GM23338 (cell line): ENCODE measurements at regions not wholly inside any gene's neighbourhood (a gene's known extent, or its start where the extent isn't known, plus 50 kb on each side); places are given as distances from the start of the nearest gene placed in this dataset.

Experiments used
- ATAC-seq: fragments of 200-7000 bp; cut with Tn5 transposase; 3 replicates; pipeline ENCODE4 v1.9.1; 2020
- DNase-seq: peaks from one replicate; pipeline ENCODE4 v3.0.0-alpha.2; 2015; ENCODE audit warnings: low spot score
- H2AFZ ChIP-seq: fragments of 200-600 bp; sonication (generic); 2 replicates; pipeline ENCODE4 v1.8.0; 2016; ENCODE audit warnings: antibody characterized with exemption, mild to moderate bottlenecking, moderate library complexity
- H3F3A ChIP-seq: fragments of 200-600 bp; sonication (generic); replicated peaks from 2 replicates; pipeline ENCODE4 v1.8.0; 2017; ENCODE audit warnings: antibody characterized with exemption, mixed run types, low read depth
- H3K27ac ChIP-seq: fragments of 200-600 bp; sonication (generic); 2 replicates; pipeline ENCODE4 v1.6.1; 2016; ENCODE audit warnings: low read depth
- H3K27me3 ChIP-seq: fragments of 200-600 bp; sonication (generic); 2 replicates; pipeline ENCODE4 v1.8.0; 2016; ENCODE audit warnings: mild to moderate bottlenecking, mixed run types, moderate library complexity; ENCODE audit not compliant: insufficient read depth
- H3K36me3 ChIP-seq: fragments of 200-600 bp; sonication (generic); 2 replicates; pipeline ENCODE4 v1.8.0; 2016; ENCODE audit warnings: mild to moderate bottlenecking; ENCODE audit not compliant: insufficient read depth
- H3K4me1 ChIP-seq: fragments of 200-600 bp; sonication (generic); 2 replicates; pipeline ENCODE4 v1.8.0; 2016; ENCODE audit warnings: mild to moderate bottlenecking, moderate library complexity; ENCODE audit not compliant: insufficient read depth
- H3K4me2 ChIP-seq: fragments of 200-600 bp; sonication (generic); 2 replicates; pipeline ENCODE4 v1.7.1; 2017; ENCODE audit warnings: mixed run types
- H3K4me3 ChIP-seq: fragments of 200-600 bp; sonication (generic); 2 replicates; pipeline ENCODE4 v1.6.1; 2016; ENCODE audit warnings: mixed run types
- H3K79me2 ChIP-seq: fragments of 200-600 bp; sonication (generic); replicated peaks from 2 replicates; pipeline ENCODE4 v1.8.0; 2017; ENCODE audit warnings: mild to moderate bottlenecking; ENCODE audit not compliant: insufficient read depth
- H3K9me2 ChIP-seq: fragments of 200-600 bp; sonication (generic); 2 replicates; pipeline ENCODE4 v1.8.0; 2017; ENCODE audit not compliant: insufficient read depth
- H4K20me1 ChIP-seq: fragments of 200-600 bp; sonication (generic); replicated peaks from 2 replicates; pipeline ENCODE4 v1.8.0; 2017; ENCODE audit warnings: mild to moderate bottlenecking; ENCODE audit not compliant: insufficient read depth
- H3K27ac Mint-ChIP-seq: 2 replicates; pipeline ENCODE4 v1.8.0; 2020; ENCODE audit warnings: inconsistent platforms, mild to moderate bottlenecking, moderate library complexity, mixed read lengths
- H3K27me3 Mint-ChIP-seq: 3 replicates; pipeline ENCODE4 v1.8.0; 2022; ENCODE audit warnings: low read depth, mild to moderate bottlenecking, moderate library complexity, mixed read lengths, inconsistent platforms; ENCODE audit not compliant: insufficient read depth, poor library complexity
- H3K36me3 Mint-ChIP-seq: 3 replicates; pipeline ENCODE4 v1.8.0; 2021; ENCODE audit warnings: low read depth, mild to moderate bottlenecking, inconsistent platforms, moderate library complexity, mixed read lengths
- H3K4me1 Mint-ChIP-seq: 3 replicates; pipeline ENCODE4 v1.8.0; 2020; ENCODE audit warnings: mild to moderate bottlenecking, inconsistent platforms, mixed read lengths
- H3K4me3 Mint-ChIP-seq: 3 replicates; pipeline ENCODE4 v1.8.0; 2021; ENCODE audit warnings: moderate library complexity, mild to moderate bottlenecking, inconsistent platforms, mixed read lengths
- H3K9me3 Mint-ChIP-seq: 3 replicates; pipeline ENCODE4 v1.8.0; 2020; ENCODE audit warnings: moderate library complexity, mild to moderate bottlenecking, inconsistent platforms, mixed read lengths
- CREB1 ChIP-seq: fragments of 250-450 bp; sonication (Bioruptor Pico); IDR thresholded peaks from 2 replicates; pipeline ENCODE4 v1.5.0; 2020; ENCODE audit warnings: low read depth, mild to moderate bottlenecking, moderate library complexity
- EZH2 ChIP-seq: fragments of 200-600 bp; sonication (generic); IDR thresholded peaks from one replicate; pipeline ENCODE4 v1.8.0; 2017; ENCODE audit warnings: antibody characterized with exemption, mild to moderate bottlenecking, low read depth; ENCODE audit not compliant: unreplicated experiment
- EZH2phosphoT487 ChIP-seq: fragments of 200-600 bp; sonication (generic); IDR thresholded peaks from one replicate; pipeline ENCODE4 v1.8.1; 2018; ENCODE audit warnings: antibody characterized with exemption; ENCODE audit not compliant: unreplicated experiment
- JUNB ChIP-seq: IDR thresholded peaks from one replicate; pipeline ENCODE4 v1.6.1; 2016; ENCODE audit warnings: antibody characterized with exemption; ENCODE audit not compliant: unreplicated experiment
- NANOG ChIP-seq: IDR thresholded peaks from 2 replicates; pipeline ENCODE4 v1.6.1; 2016; ENCODE audit warnings: antibody characterized with exemption, borderline replicate concordance
- POLR2AphosphoS5 ChIP-seq: IDR thresholded peaks from 2 replicates; pipeline ENCODE4 v1.6.1; 2016; ENCODE audit warnings: antibody characterized with exemption, low read depth
- ZNF114 ChIP-seq: fragments of 250-450 bp; sonication (Bioruptor Pico); IDR thresholded peaks from 2 replicates; pipeline ENCODE4 v1.5.0; 2020; ENCODE audit warnings: mild to moderate bottlenecking, moderate library complexity
- ZNF331 ChIP-seq: fragments of 250-450 bp; sonication (Bioruptor Pico); IDR thresholded peaks from 2 replicates; pipeline ENCODE4 v1.5.0; 2020; ENCODE audit warnings: low read depth, mild to moderate bottlenecking, moderate library complexity
- TF ChIP-seq, protein P1 (sequence below): IDR thresholded peaks from 2 replicates; pipeline ENCODE4 v1.6.1; 2016; ENCODE audit warnings: antibody characterized with exemption
- TF ChIP-seq, protein P2 (sequence below), 2 experiments: fragments of 200-600 bp in 1 of 2; sonication (generic) in 1 of 2; conservative IDR thresholded peaks; 2 replicates each; pipeline versions ENCODE4 v1.5.1 to v1.6.1; 2016 to 2017; ENCODE audit warnings: antibody characterized with exemption in 2 of 2, low read depth in 2 of 2, mild to moderate bottlenecking in 2 of 2, moderate library complexity in 1 of 2
- TF ChIP-seq, protein P3 (sequence below): fragments of 250-450 bp; sonication (Bioruptor Pico); IDR thresholded peaks from 2 replicates; pipeline ENCODE4 v1.5.0; 2020; ENCODE audit warnings: mild to moderate bottlenecking, moderate library complexity

DNA sequence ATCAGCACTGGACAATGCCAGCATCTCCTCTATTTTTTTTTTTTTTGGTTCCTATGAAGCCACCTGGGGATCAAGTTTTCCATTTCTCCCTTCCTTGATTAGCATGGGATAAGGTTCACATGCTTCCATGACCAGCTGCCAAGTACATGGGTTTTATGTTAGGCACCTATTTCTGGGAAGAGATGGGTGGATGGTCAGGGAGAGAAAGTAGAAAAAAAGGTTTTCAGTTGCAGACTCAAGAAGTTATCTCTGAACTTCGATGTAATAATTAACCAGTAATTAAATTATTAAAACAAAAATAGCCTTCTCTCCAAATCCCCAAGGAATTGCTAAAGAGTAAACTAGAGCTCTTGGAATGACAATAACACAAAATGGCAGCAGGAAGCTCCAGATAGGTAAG, 164.9 kb upstream of the MAF start:
- peaks cover 3% of the 10 kb centered on the region; the same call in 1 of the 2 replicates for H3K9me2 ChIP-seq
- no peak overlapping the region for H3K4me2 ChIP-seq
- Mint-ChIP-seq H3K36me3 (no peaks in the 10 kb centered on the region), H3K27ac (no peak overlapping the region), H3K27me3 (no peaks in the 10 kb centered on the region), H3K9me3 (no peaks in the 10 kb centered on the region), H3K4me1 (peaks cover 9% of the 10 kb centered on the region; the same call in 2 of the 3 replicates), H3K4me3 (no peak overlapping the region)
- no peaks in the 10 kb centered on the region for H3K79me2 ChIP-seq
- H3K27me3 ChIP-seq, result no peaks in the 10 kb centered on the region
- no peak for DNase-seq
- no peak overlapping the region for H3K4me3 ChIP-seq
- no peak overlapping the region for H2AFZ ChIP-seq
- no peak for ATAC-seq
- H3K27ac ChIP-seq, result no peak overlapping the region
- H3F3A ChIP-seq, result no peaks in the 10 kb centered on the region
- H4K20me1 ChIP-seq, result no peaks in the 10 kb centered on the region
- TF ChIP-seq ZNF114 (CRISPR knock-in tag) (no peak), NANOG (no peak), POLR2AphosphoS5 (no peak), CREB1 (CRISPR knock-in tag) (no peak), EZH2 (no peak), ZNF331 (CRISPR knock-in tag) (no peak)
- TF ChIP-seq, protein P1, sequence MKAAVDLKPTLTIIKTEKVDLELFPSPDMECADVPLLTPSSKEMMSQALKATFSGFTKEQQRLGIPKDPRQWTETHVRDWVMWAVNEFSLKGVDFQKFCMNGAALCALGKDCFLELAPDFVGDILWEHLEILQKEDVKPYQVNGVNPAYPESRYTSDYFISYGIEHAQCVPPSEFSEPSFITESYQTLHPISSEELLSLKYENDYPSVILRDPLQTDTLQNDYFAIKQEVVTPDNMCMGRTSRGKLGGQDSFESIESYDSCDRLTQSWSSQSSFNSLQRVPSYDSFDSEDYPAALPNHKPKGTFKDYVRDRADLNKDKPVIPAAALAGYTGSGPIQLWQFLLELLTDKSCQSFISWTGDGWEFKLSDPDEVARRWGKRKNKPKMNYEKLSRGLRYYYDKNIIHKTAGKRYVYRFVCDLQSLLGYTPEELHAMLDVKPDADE, result no peak
- H3K36me3 ChIP-seq, result no peaks in the 10 kb centered on the region
- H3K4me1 ChIP-seq, result no peaks in the 10 kb centered on the region

DNA sequence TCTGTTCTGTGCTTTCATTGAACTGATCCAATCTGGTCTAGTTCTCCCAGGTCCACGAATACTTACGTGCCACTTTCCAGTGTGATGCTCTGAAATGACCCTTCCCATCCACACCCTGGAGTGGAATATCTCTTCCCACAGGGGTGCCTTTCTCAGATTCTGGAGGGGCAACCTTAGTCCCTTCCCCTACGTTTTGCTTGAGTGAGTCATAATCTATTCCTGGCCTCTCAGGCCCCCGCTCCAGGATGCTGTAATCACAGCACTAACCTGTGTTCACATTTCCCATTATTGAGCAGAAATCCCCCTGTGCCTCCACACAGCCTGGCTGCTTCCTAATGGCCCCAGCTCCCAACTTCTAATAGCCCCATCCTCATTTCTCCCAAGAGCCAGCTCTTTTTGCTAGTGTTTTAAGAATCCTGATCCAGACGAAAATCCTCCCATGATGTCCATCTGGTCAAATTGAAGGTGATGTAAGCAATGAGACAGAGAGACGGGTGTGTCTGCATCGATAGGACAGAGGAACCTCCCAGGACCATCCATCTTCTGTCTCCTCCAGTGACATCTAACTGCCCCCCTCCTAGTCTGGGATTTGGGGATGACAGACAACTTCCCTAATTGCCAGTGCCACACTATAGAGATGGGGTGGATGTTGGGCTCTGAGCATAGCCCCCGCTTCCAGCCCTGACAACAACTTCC, 164.0 kb upstream of the MAF start:
- Mint-ChIP-seq H3K9me3 (no peaks in the 10 kb centered on the region), H3K36me3 (no peaks in the 10 kb centered on the region), H3K4me1 (peaks cover 3% of the 10 kb centered on the region; the same call in 2 of the 3 replicates), H3K27ac (no peak overlapping the region), H3K4me3 (no peak overlapping the region), H3K27me3 (no peaks in the 10 kb centered on the region)
- H3K79me2 ChIP-seq, result no peaks in the 10 kb centered on the region
- H3F3A ChIP-seq, result no peaks in the 10 kb centered on the region
- H3K4me1 ChIP-seq, result no peaks in the 10 kb centered on the region
- H3K27me3 ChIP-seq, result no peaks in the 10 kb centered on the region
- no peak overlapping the region for H3K27ac ChIP-seq
- ATAC-seq (no peak), DNase-seq (no peak)
- H3K36me3 ChIP-seq, result no peaks in the 10 kb centered on the region
- no peak overlapping the region for H2AFZ ChIP-seq
- H3K4me2 ChIP-seq, result no peak overlapping the region
- no peak overlapping the region for H3K4me3 ChIP-seq
- no peaks in the 10 kb centered on the region for H4K20me1 ChIP-seq
- peaks cover 3% of the 10 kb centered on the region; the same call in 1 of the 2 replicates for H3K9me2 ChIP-seq
- TF ChIP-seq, protein P2, sequence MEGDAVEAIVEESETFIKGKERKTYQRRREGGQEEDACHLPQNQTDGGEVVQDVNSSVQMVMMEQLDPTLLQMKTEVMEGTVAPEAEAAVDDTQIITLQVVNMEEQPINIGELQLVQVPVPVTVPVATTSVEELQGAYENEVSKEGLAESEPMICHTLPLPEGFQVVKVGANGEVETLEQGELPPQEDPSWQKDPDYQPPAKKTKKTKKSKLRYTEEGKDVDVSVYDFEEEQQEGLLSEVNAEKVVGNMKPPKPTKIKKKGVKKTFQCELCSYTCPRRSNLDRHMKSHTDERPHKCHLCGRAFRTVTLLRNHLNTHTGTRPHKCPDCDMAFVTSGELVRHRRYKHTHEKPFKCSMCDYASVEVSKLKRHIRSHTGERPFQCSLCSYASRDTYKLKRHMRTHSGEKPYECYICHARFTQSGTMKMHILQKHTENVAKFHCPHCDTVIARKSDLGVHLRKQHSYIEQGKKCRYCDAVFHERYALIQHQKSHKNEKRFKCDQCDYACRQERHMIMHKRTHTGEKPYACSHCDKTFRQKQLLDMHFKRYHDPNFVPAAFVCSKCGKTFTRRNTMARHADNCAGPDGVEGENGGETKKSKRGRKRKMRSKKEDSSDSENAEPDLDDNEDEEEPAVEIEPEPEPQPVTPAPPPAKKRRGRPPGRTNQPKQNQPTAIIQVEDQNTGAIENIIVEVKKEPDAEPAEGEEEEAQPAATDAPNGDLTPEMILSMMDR (conservative IDR thresholded peaks at IDR 0.05; ENCODE audit: low read depth in 2 of 2), result no peak
- TF ChIP-seq POLR2AphosphoS5, result no peak
- TF ChIP-seq ZNF331 (CRISPR knock-in tag), result no peak
- TF ChIP-seq, protein P3, sequence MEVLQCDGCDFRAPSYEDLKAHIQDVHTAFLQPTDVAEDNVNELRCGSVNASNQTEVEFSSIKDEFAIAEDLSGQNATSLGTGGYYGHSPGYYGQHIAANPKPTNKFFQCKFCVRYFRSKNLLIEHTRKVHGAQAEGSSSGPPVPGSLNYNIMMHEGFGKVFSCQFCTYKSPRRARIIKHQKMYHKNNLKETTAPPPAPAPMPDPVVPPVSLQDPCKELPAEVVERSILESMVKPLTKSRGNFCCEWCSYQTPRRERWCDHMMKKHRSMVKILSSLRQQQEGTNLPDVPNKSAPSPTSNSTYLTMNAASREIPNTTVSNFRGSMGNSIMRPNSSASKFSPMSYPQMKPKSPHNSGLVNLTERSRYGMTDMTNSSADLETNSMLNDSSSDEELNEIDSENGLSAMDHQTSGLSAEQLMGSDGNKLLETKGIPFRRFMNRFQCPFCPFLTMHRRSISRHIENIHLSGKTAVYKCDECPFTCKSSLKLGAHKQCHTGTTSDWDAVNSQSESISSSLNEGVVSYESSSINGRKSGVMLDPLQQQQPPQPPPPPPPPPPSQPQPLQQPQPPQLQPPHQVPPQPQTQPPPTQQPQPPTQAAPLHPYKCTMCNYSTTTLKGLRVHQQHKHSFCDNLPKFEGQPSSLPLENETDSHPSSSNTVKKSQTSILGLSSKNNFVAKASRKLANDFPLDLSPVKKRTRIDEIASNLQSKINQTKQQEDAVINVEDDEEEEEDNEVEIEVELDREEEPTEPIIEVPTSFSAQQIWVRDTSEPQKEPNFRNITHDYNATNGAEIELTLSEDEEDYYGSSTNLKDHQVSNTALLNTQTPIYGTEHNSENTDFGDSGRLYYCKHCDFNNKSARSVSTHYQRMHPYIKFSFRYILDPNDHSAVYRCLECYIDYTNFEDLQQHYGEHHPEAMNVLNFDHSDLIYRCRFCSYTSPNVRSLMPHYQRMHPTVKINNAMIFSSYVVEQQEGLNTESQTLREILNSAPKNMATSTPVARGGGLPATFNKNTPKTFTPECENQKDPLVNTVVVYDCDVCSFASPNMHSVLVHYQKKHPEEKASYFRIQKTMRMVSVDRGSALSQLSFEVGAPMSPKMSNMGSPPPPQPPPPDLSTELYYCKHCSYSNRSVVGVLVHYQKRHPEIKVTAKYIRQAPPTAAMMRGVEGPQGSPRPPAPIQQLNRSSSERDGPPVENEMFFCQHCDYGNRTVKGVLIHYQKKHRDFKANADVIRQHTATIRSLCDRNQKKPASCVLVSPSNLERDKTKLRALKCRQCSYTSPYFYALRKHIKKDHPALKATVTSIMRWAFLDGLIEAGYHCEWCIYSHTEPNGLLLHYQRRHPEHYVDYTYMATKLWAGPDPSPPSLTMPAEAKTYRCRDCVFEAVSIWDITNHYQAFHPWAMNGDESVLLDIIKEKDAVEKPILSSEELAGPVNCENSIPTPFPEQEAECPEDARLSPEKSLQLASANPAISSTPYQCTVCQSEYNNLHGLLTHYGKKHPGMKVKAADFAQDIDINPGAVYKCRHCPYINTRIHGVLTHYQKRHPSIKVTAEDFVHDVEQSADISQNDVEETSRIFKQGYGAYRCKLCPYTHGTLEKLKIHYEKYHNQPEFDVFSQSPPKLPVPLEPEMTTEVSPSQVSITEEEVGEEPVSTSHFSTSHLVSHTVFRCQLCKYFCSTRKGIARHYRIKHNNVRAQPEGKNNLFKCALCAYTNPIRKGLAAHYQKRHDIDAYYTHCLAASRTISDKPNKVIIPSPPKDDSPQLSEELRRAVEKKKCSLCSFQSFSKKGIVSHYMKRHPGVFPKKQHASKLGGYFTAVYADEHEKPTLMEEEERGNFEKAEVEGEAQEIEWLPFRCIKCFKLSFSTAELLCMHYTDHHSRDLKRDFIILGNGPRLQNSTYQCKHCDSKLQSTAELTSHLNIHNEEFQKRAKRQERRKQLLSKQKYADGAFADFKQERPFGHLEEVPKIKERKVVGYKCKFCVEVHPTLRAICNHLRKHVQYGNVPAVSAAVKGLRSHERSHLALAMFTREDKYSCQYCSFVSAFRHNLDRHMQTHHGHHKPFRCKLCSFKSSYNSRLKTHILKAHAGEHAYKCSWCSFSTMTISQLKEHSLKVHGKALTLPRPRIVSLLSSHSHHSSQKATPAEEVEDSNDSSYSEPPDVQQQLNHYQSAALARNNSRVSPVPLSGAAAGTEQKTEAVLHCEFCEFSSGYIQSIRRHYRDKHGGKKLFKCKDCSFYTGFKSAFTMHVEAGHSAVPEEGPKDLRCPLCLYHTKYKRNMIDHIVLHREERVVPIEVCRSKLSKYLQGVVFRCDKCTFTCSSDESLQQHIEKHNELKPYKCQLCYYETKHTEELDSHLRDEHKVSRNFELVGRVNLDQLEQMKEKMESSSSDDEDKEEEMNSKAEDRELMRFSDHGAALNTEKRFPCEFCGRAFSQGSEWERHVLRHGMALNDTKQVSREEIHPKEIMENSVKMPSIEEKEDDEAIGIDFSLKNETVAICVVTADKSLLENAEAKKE (CRISPR knock-in tag), result no peak
- no peak for TF ChIP-seq EZH2phosphoT487
- TF ChIP-seq EZH2, result no peak
- TF ChIP-seq NANOG, result no peak
- no peak for TF ChIP-seq JUNB
- no peak for TF ChIP-seq CREB1 (CRISPR knock-in tag)
- no peak for TF ChIP-seq ZNF114 (CRISPR knock-in tag)
